ENCODE measurements at regions not wholly inside any gene's neighbourhood (a gene's known extent, or its start where the extent isn't known, plus 50 kb on each side); places are given as distances from the start of the nearest gene placed in this dataset.
"Not testable (repeated sequence)": the region's sequence is repeated elsewhere in the genome, so short reads cannot be mapped to it uniquely, and the experiment has no call there.

GRCh38 chr5:1651971-1652872, 128.5 kb upstream of the LPCAT1 start:
- DNase-seq, result no peak

GRCh38 chr5:1651250-1651649, 127.5 kb upstream of the LPCAT1 start:
- no peak for DNase-seq

- no peak for DNase-seq
Observed at GRCh38 chr5:1649554-1649953, 125.8 kb upstream of the LPCAT1 start.

- no peak for DNase-seq
Observed at GRCh38 chr5:1648806-1649205, 125.0 kb upstream of the LPCAT1 start.

GRCh38 chr5:1647580-1647979, 123.8 kb upstream of the LPCAT1 start:
- no peak for DNase-seq

GRCh38 chr5:1644810-1645571, 121.2 kb upstream of the LPCAT1 start:
- peak; percentile 72 for DNase-seq

GRCh38 chr5:1644393-1644809, 120.6 kb upstream of the LPCAT1 start:
- not testable (repeated sequence) for DNase-seq

- no peak for DNase-seq
Observed at GRCh38 chr5:1643651-1644392, 120.1 kb upstream of the LPCAT1 start.

- DNase-seq, result no peak
Observed at GRCh38 chr5:1642621-1643061, 118.9 kb upstream of the LPCAT1 start.

GRCh38 chr5:1642221-1642620, 118.5 kb upstream of the LPCAT1 start:
- DNase-seq, result no peak

- DNase-seq, result peak; percentile 89
Observed at GRCh38 chr5:1641560-1642166, 117.9 kb upstream of the LPCAT1 start.

GRCh38 chr5:1641041-1641440, 117.3 kb upstream of the LPCAT1 start:
- no peak for DNase-seq

GRCh38 chr5:1640421-1640881, 116.7 kb upstream of the LPCAT1 start:
- DNase-seq, result no peak

- DNase-seq, result no peak
Observed at GRCh38 chr5:1639757-1640156, 116.0 kb upstream of the LPCAT1 start.

- no peak for DNase-seq
Observed at GRCh38 chr5:1638658-1639400, 115.1 kb upstream of the LPCAT1 start.

GRCh38 chr5:1637639-1638481, 114.1 kb upstream of the LPCAT1 start:
- DNase-seq, result no peak

GRCh38 chr5:1636981-1637638, 113.3 kb upstream of the LPCAT1 start:
- DNase-seq, result no peak

- not testable (repeated sequence) for DNase-seq
Observed at GRCh38 chr5:1636208-1636770, 112.5 kb upstream of the LPCAT1 start.

GRCh38 chr5:1635477-1635876, 111.7 kb upstream of the LPCAT1 start:
- not testable (repeated sequence) for DNase-seq

GRCh38 chr5:1634337-1634661, 110.5 kb upstream of the LPCAT1 start:
- no peak for DNase-seq
